OCI-LY7 (cell line): ENCODE measurements at regions not wholly inside any gene's neighbourhood (a gene's known extent, or its start where the extent isn't known, plus 50 kb on each side); places are given as distances from the start of the nearest gene placed in this dataset.

Source experiments
- BruUV-seq: library from RNA; stranded (reverse); fragments of 400-500 nt; replicated peaks from 2 replicates; lab custom pipeline; 2021; lab: Mats Ljungman, UMichigan
- CTCF ChIA-PET: fragments of 300-600 bp; sonication (Branson Sonifier 250); formaldehyde crosslinking; loops from one replicate; lab custom pipeline; 2022; ENCODE audit warnings: antibody characterized with exemption; ENCODE audit not compliant: unreplicated experiment; lab: Charles Lee
- POLR2A ChIA-PET: fragments of 300-600 bp; sonication (Branson Sonifier 250); formaldehyde crosslinking; loops from one replicate; lab custom pipeline; 2022; ENCODE audit warnings: antibody characterized with exemption; lab: Charles Lee
- DNase-seq: peaks from one replicate; pipeline ENCODE4 v3.0.0-alpha.2; 2015; ENCODE audit warnings: low spot score
- H2AFZ ChIP-seq: fragments of 200-600 bp; sonication (generic), shearing (Covaris generic); 2 replicates; pipeline ENCODE4 v1.6.1; 2014; ENCODE audit warnings: mild to moderate bottlenecking, antibody characterized with exemption, low read length, moderate library complexity
- H3K27ac ChIP-seq: fragments of 200-600 bp; sonication (generic); 2 replicates; pipeline ENCODE4 v1.5.1; 2014; ENCODE audit warnings: mixed run types, low read depth, mild to moderate bottlenecking, moderate library complexity, low read length, inconsistent platforms; ENCODE audit not compliant: poor library complexity, severe bottlenecking
- H3K36me3 ChIP-seq: fragments of 200-600 bp; sonication (generic); 2 replicates; pipeline ENCODE4 v1.6.1; 2014; ENCODE audit warnings: mild to moderate bottlenecking, antibody characterized with exemption, low read length, moderate library complexity, mixed read lengths; ENCODE audit not compliant: insufficient read depth
- H3K4me1 ChIP-seq: fragments of 200-600 bp; sonication (generic); 2 replicates; pipeline ENCODE4 v1.5.1; 2014; ENCODE audit warnings: mild to moderate bottlenecking, low read length; ENCODE audit not compliant: insufficient read depth, poor library complexity, severe bottlenecking
- H3K4me2 ChIP-seq: fragments of 200-600 bp; sonication (generic); 2 replicates; pipeline ENCODE4 v1.6.1; 2014; ENCODE audit warnings: mild to moderate bottlenecking, low read length
- H3K4me3 ChIP-seq: fragments of 200-600 bp; sonication (generic); 2 replicates; pipeline ENCODE4 v1.5.1; 2014; ENCODE audit warnings: mild to moderate bottlenecking, low read depth, low read length; ENCODE audit not compliant: poor library complexity, severe bottlenecking
- H3K79me2 ChIP-seq: fragments of 200-600 bp; sonication (generic); 2 replicates; pipeline ENCODE4 v1.6.1; 2016; ENCODE audit warnings: low read depth, mild to moderate bottlenecking, low read length, moderate library complexity, mixed read lengths; ENCODE audit not compliant: insufficient read depth
- H3K9me2 ChIP-seq: fragments of 200-600 bp; sonication (generic); 2 replicates; pipeline ENCODE4 v1.6.1; 2016; ENCODE audit warnings: mild to moderate bottlenecking, low read length, mixed read lengths; ENCODE audit not compliant: insufficient read depth
- H3K9me3 ChIP-seq: fragments of 200-600 bp; sonication (generic); 2 replicates; pipeline ENCODE4 v1.6.1; 2014; ENCODE audit warnings: mild to moderate bottlenecking, mixed run types, low read length, mixed read lengths
- H4K20me1 ChIP-seq: fragments of 200-600 bp; sonication (generic); 2 replicates; pipeline ENCODE4 v1.6.1; 2014; ENCODE audit warnings: mild to moderate bottlenecking, antibody characterized with exemption, low read length, moderate library complexity, mixed read lengths; ENCODE audit not compliant: insufficient read depth
- EZH2phosphoT487 ChIP-seq: fragments of 200-600 bp; sonication (generic); IDR thresholded peaks from 2 replicates; pipeline ENCODE4 v1.6.1; 2018; ENCODE audit warnings: low read depth, borderline replicate concordance, mild to moderate bottlenecking, mixed run types, antibody characterized with exemption, low read length, moderate library complexity, mixed read lengths
- intact Hi-C: fragments of 100-400 bp; cut with micrococcal nuclease; formaldehyde crosslinking; loops from one replicate; pipeline ENCODE4 v1.10.0; 2022; ENCODE audit not compliant: unreplicated experiment
- TF ChIP-seq, protein P1 (sequence below): fragments of 200-600 bp; sonication (generic); conservative IDR thresholded peaks from 2 replicates; pipeline ENCODE4 v1.5.1; 2014; ENCODE audit warnings: mild to moderate bottlenecking, antibody characterized with exemption, low read length, moderate library complexity, mixed read lengths

DNA sequence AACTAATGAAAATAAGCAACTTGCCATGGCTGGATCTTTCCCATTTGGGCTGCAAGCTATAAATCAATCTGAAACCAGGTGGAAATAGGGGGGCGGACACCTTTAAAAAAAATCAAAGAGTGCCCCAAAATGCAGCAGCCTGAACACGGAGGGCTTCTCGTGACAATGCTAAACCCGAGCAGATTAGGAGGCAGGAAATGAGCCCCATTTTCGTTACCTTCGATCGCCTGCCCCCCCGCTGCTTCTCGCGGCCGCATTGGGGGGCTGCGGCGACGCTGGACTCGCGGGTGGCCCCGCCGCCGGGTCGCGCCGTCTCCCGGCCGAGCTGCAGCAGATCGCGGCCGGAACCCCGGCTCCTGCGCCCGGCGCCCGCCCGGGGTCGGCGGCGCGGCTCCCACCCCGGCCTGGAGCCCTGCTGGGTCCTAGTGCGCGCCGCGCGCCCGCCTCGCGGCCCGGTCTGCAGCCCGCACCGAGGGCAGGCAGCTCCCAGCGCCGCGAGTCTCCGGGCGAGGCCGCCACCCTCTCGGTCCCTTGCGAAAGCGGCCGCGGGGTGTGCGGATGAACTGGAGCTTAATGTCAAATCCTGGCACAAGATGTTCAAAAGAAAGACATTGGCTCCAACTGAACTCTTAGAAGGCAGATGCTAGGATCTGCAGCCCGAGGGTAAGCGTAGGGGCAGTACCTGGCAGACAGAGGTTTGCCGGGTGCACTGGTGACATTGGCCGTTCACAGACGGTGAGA is 201.9 kb upstream of the FOXN3 start:
- Histone ChIP-seq H3K36me3 (no peaks in the 10 kb centered on the region), H3K4me2 (peak overlapping the region; percentile 89), H3K4me3 (peak overlapping the region; percentile 81), H3K9me3 (no peaks in the 10 kb centered on the region), H3K4me1 (peaks cover 58% of the 10 kb centered on the region), H3K9me2 (no peaks in the 10 kb centered on the region), H3K27ac (peak overlapping the region; percentile 74), H2AFZ (peak overlapping the region; percentile 96), H4K20me1 (no peaks in the 10 kb centered on the region), H3K79me2 (peaks cover 41% of the 10 kb centered on the region)
- DNase-seq, result peak; percentile 86
- TF ChIP-seq, protein P1, sequence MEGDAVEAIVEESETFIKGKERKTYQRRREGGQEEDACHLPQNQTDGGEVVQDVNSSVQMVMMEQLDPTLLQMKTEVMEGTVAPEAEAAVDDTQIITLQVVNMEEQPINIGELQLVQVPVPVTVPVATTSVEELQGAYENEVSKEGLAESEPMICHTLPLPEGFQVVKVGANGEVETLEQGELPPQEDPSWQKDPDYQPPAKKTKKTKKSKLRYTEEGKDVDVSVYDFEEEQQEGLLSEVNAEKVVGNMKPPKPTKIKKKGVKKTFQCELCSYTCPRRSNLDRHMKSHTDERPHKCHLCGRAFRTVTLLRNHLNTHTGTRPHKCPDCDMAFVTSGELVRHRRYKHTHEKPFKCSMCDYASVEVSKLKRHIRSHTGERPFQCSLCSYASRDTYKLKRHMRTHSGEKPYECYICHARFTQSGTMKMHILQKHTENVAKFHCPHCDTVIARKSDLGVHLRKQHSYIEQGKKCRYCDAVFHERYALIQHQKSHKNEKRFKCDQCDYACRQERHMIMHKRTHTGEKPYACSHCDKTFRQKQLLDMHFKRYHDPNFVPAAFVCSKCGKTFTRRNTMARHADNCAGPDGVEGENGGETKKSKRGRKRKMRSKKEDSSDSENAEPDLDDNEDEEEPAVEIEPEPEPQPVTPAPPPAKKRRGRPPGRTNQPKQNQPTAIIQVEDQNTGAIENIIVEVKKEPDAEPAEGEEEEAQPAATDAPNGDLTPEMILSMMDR, result peak; percentile 13; the same call in 1 of the 2 replicates
- no peak for TF ChIP-seq EZH2phosphoT487
- ChIA-PET CTCF (interaction anchor here (0.6 kb wide), 1 partner anchor 1870 kb away, joined by 3 read pairs; no protein-coding TSS in a partner anchor), POLR2A (interaction anchor here (0.6 to 3.5 kb wide), 3 partner anchors 126 to 190 kb away, joined by 3 to 21 read pairs (median 4); no protein-coding TSS in a partner anchor)
- BruUV-seq, result no TSS peak
- intact Hi-C loops, result loop anchor here (2.0 to 5.0 kb wide), 4 partner anchors 154 to 763 kb away; partner anchors contain the start of gene FOXN3

- Histone ChIP-seq H3K4me2 (peak overlapping the region; percentile 89), H3K36me3 (no peaks in the 10 kb centered on the region), H3K9me3 (no peaks in the 10 kb centered on the region), H4K20me1 (no peaks in the 10 kb centered on the region), H3K4me1 (peaks cover 64% of the 10 kb centered on the region), H3K79me2 (peaks cover 41% of the 10 kb centered on the region), H3K9me2 (no peaks in the 10 kb centered on the region), H3K4me3 (peak overlapping the region; percentile 81), H3K27ac (peak overlapping the region; percentile 74), H2AFZ (peak overlapping the region; percentile 73)
- ChIA-PET CTCF (interaction anchor here (0.6 kb wide), 1 partner anchor 1870 kb away, joined by 3 read pairs; no protein-coding TSS in a partner anchor), POLR2A (interaction anchor here (0.6 to 3.5 kb wide), 5 partner anchors 32 to 234 kb away, joined by 3 to 21 read pairs (median 3); no protein-coding TSS in a partner anchor)
- DNase-seq, result peak; percentile 28
- intact Hi-C loops, result loop anchor here (2.0 to 5.0 kb wide), 4 partner anchors 154 to 764 kb away; partner anchors contain the start of gene FOXN3
- BruUV-seq, result no TSS peak
- TF ChIP-seq, protein P1, result no peak
- TF ChIP-seq EZH2phosphoT487, result no peak
Observed at GRCh38 chr14:89618330-89618708, 201.3 kb upstream of the FOXN3 start.
